ENCODE measurements at regions not wholly inside any gene's neighbourhood (a gene's known extent, or its start where the extent isn't known, plus 50 kb on each side); places are given as distances from the start of the nearest gene placed in this dataset.

DNA sequence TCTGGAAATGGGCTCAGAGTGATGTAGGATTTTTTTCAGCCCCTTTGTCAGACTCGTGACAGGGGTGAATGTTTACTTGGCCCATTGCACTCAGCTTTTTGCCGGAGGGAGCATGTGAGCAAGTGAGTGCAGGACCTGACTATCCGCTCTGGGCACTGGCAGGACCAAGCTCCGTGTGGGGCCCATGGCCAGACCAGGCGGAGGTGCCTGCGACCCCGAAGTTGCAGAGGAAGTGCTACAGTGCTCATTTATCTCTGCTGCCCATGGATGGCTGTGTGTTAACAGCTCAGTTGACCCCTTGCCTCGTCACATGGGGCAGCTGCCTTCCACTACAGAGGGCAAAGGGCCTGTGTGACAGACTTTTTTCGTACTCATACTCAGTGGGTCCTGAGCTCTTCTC, 744.3 kb downstream of the IRX1 start:
- no peak for DNase-seq
- TF ChIP-seq CTCF (IDR thresholded peaks at IDR 0.05) (no peak), POLR2A (IDR thresholded peaks at IDR 0.05) (no peak), EP300 (IDR thresholded peaks at IDR 0.05) (no peak)
- no peaks in the 10 kb centered on the region for H3K27me3 ChIP-seq
- no peaks in the 10 kb centered on the region for H3K4me1 ChIP-seq (ENCODE audit: insufficient read depth)
- intact Hi-C loops (cut with DNase I), result no loop called here
- no peaks in the 10 kb centered on the region for H3K9me3 ChIP-seq
- H3K27ac ChIP-seq, result no peak overlapping the region
- H3K36me3 ChIP-seq, result no peaks in the 10 kb centered on the region
- 66 to 75% (median 74%) methylated on average over 8 to 9 of the region's 9 CpGs for WGBS, 3 donors
- no peak overlapping the region for H3K4me3 ChIP-seq

DNA sequence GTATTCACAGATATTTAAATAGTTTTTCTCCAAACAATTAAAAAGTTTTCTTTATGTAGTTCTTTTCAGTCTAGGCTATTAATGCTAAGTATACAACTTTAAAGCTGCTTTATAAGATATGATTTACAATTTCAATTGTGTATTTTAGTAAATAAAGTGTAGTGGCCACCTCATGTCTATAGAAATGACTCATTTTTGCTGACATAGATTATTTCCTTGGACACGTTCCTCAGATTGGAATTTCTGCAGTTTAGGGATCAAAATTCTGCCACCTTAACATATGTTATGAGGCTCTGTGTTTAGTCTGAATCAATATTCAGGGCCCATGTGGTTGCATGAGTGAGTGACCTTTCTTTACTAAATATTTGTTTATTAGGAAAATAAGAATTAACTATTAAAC, 750.2 kb downstream of the IRX1 start:
- TF ChIP-seq POLR2A (IDR thresholded peaks at IDR 0.05) (no peak), CTCF (IDR thresholded peaks at IDR 0.05) (no peak), EP300 (IDR thresholded peaks at IDR 0.05) (no peak)
- no peaks in the 10 kb centered on the region for H3K36me3 ChIP-seq
- no peaks in the 10 kb centered on the region for H3K4me1 ChIP-seq (ENCODE audit: insufficient read depth)
- intact Hi-C loops (cut with DNase I), result no loop called here
- H3K4me3 ChIP-seq, result no peak overlapping the region
- WGBS, 3 donors, result 39 to 51% (median 46%) methylated on average over 1 of the region's 1 CpG
- no peak for DNase-seq
- no peaks in the 10 kb centered on the region for H3K9me3 ChIP-seq
- H3K27ac ChIP-seq, result no peak overlapping the region
- no peaks in the 10 kb centered on the region for H3K27me3 ChIP-seq

- DNase-seq, result no peak
- Histone ChIP-seq H3K4me3 (no peak overlapping the region), H3K27me3 (no peaks in the 10 kb centered on the region), H3K27ac (no peak overlapping the region), H3K36me3 (no peaks in the 10 kb centered on the region), H3K4me1 (ENCODE audit: insufficient read depth) (no peaks in the 10 kb centered on the region), H3K9me3 (no peaks in the 10 kb centered on the region)
- WGBS, 3 donors, result 79 to 87% (median 83%) methylated on average over 3 of the region's 3 CpGs
- intact Hi-C loops (cut with DNase I), result no loop called here
- no peak for TF ChIP-seq POLR2A (IDR thresholded peaks at IDR 0.05)
- no peak for TF ChIP-seq CTCF (IDR thresholded peaks at IDR 0.05)
- no peak for TF ChIP-seq EP300 (IDR thresholded peaks at IDR 0.05)
These were observed 752.8 kb downstream of the IRX1 start for GRCh38 chr5:4348423-4348822.

- H3K27ac ChIP-seq, result no peak overlapping the region
- no peak for DNase-seq
- H3K9me3 ChIP-seq, result no peaks in the 10 kb centered on the region
- H3K4me1 ChIP-seq (ENCODE audit: insufficient read depth), result no peaks in the 10 kb centered on the region
- no peaks in the 10 kb centered on the region for H3K36me3 ChIP-seq
- no peaks in the 10 kb centered on the region for H3K27me3 ChIP-seq
- no peak overlapping the region for H3K4me3 ChIP-seq
- no peak for TF ChIP-seq POLR2A (IDR thresholded peaks at IDR 0.05)
- TF ChIP-seq EP300 (IDR thresholded peaks at IDR 0.05), result no peak
- TF ChIP-seq CTCF (IDR thresholded peaks at IDR 0.05), result no peak
- WGBS, 3 donors, result 65 to 76% (median 69%) methylated on average over 3 of the region's 3 CpGs
- intact Hi-C loops (cut with DNase I), result no loop called here
These were observed 753.3 kb downstream of the IRX1 start for GRCh38 chr5:4348919-4349318.

- H3K27ac ChIP-seq, result no peak overlapping the region
- TF ChIP-seq CTCF (IDR thresholded peaks at IDR 0.05), result no peak
- TF ChIP-seq EP300 (IDR thresholded peaks at IDR 0.05), result no peak
- TF ChIP-seq POLR2A (IDR thresholded peaks at IDR 0.05), result no peak
- intact Hi-C loops (cut with DNase I), result no loop called here
- no peaks in the 10 kb centered on the region for H3K27me3 ChIP-seq
- H3K4me1 ChIP-seq (ENCODE audit: insufficient read depth), result no peaks in the 10 kb centered on the region
- 13 to 19% (median 15%) methylated on average over 6 of the region's 6 CpGs for WGBS, 3 donors
- H3K4me3 ChIP-seq, result no peak overlapping the region
- no peak for DNase-seq
- no peaks in the 10 kb centered on the region for H3K9me3 ChIP-seq
- H3K36me3 ChIP-seq, result no peaks in the 10 kb centered on the region
These were observed 760.6 kb downstream of the IRX1 start for GRCh38 chr5:4356201-4356600.

All from ovary (tissue), 7 donors.